Gastroesophageal sphincter (tissue), 4 donors: ENCODE measurements at regions not wholly inside any gene's neighbourhood (a gene's known extent, or its start where the extent isn't known, plus 50 kb on each side); places are given as distances from the start of the nearest gene placed in this dataset.

Experiments
- ATAC-seq: fragments of 150-250 bp; one replicate; pipeline ENCODE4 v1.9.1; 2016; ENCODE audit warnings: mild to moderate bottlenecking, moderate library complexity
- H3K27ac ChIP-seq, 4 donors: fragments of 200-600 bp; sonication (generic) in 3 of 4; 1 replicate in 3 of 4; 2 replicates in 1 of 4; pipeline ENCODE4 v1.5.1; 2016 to 2019
- H3K27me3 ChIP-seq: fragments of 200-600 bp; sonication (generic); one replicate; pipeline ENCODE4 v1.5.1; 2019
- H3K36me3 ChIP-seq, 2 donors: fragments of 200-600 bp; sonication (generic); one replicate each; pipeline ENCODE4 v1.5.1; 2019; ENCODE audit warnings: control low read depth in 1 of 2
- H3K4me1 ChIP-seq, 3 donors: fragments of 200-600 bp; sonication (generic); 1 replicate in 2 of 3; 2 replicates in 1 of 3; pipeline ENCODE4 v1.5.1; 2016 to 2019; ENCODE audit warnings: control low read depth in 2 of 3
- H3K4me3 ChIP-seq, 2 donors: fragments of 200-600 bp; sonication (generic); one replicate each; pipeline ENCODE4 v1.5.1; 2019; ENCODE audit warnings: mild to moderate bottlenecking in 1 of 2, moderate library complexity in 1 of 2
- H3K9me3 ChIP-seq, 3 donors: fragments of 200-600 bp; sonication (generic); one replicate each; pipeline ENCODE4 v1.5.1; 2017 to 2019; ENCODE audit warnings: control low read depth in 2 of 3
- EP300 ChIP-seq: sonication (generic); formaldehyde crosslinking; IDR thresholded peaks from one replicate; pipeline ENCODE4 v1.6.1; 2017; ENCODE audit warnings: antibody characterized with exemption, mild to moderate bottlenecking
- POLR2A ChIP-seq, 2 donors: fragments of 450-650 bp; IDR thresholded peaks; one replicate each; pipeline ENCODE4 v1.6.1; 2017; ENCODE audit warnings: antibody characterized with exemption in 2 of 2, mild to moderate bottlenecking in 2 of 2, moderate library complexity in 1 of 2
- POLR2AphosphoS5 ChIP-seq: sonication (generic); formaldehyde crosslinking; IDR thresholded peaks from one replicate; pipeline ENCODE4 v1.6.1; 2017; ENCODE audit warnings: antibody characterized with exemption
- WGBS, 2 donors: methylation state at CpG; one replicate each; pipeline ENCODE4 v1.1.5; 2018; ENCODE audit warnings: low coverage in 1 of 2; 5-methylcytosine and 5-hydroxymethylcytosine counted together
- TF ChIP-seq, protein P1 (sequence below), 4 experiments: fragments of 200-600 bp in 2 of 4; fragments of 450-650 bp in 2 of 4; sonication (generic) in 1 of 4; IDR thresholded peaks; one replicate each; pipeline ENCODE4 v1.5.1; 2017 to 2019; ENCODE audit warnings: antibody characterized with exemption in 4 of 4, mild to moderate bottlenecking in 2 of 4, moderate library complexity in 2 of 4

DNA sequence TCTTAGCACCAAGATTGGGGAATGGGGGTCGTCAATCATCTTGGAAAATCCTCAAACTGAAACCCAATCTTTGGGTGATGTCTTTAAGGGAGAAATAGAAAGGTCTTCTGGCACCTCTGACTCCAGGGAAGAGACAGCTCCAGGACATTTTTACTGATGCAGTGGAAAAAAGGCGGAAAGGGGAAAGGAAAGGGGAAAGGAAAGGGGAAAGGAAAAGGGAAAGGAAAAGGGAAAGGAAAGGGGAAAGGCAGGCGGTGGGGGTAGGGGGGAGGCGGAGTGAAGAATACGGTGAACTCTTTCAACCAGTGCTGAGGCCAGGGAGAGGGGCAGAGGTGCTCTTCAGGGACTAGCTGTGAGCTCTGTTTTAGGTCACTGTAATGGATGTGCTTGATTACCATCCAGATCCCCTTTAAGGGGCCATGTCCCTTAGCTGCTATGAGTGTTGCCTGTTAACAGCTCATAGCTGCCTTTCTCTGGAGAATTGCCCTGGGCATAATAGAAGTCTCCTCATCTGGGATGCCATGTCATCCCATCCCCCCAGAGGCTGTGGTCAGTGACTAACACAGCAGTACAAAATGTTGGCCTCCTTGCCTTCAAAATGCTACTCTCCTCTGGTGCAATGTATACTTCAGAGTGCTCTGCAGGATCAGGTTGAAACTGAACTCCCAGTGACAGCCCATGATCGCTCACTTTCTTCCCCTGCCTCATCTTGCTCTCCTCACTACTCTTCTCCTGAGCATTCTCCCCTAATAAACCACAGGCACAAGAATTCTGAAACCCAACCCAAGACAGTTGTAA is 92.4 kb upstream of the AP1S2 start:
- Histone ChIP-seq H3K4me1 (no peaks in the 10 kb centered on the region), H3K27me3 (no peaks in the 10 kb centered on the region), H3K4me3 (no peak overlapping the region), H3K36me3 (no peaks in the 10 kb centered on the region), H3K9me3 (no peaks in the 10 kb centered on the region), H3K27ac (no peak overlapping the region)
- no peak for TF ChIP-seq POLR2A (IDR thresholded peaks at IDR 0.05)
- no peak for TF ChIP-seq EP300
- TF ChIP-seq, protein P1, sequence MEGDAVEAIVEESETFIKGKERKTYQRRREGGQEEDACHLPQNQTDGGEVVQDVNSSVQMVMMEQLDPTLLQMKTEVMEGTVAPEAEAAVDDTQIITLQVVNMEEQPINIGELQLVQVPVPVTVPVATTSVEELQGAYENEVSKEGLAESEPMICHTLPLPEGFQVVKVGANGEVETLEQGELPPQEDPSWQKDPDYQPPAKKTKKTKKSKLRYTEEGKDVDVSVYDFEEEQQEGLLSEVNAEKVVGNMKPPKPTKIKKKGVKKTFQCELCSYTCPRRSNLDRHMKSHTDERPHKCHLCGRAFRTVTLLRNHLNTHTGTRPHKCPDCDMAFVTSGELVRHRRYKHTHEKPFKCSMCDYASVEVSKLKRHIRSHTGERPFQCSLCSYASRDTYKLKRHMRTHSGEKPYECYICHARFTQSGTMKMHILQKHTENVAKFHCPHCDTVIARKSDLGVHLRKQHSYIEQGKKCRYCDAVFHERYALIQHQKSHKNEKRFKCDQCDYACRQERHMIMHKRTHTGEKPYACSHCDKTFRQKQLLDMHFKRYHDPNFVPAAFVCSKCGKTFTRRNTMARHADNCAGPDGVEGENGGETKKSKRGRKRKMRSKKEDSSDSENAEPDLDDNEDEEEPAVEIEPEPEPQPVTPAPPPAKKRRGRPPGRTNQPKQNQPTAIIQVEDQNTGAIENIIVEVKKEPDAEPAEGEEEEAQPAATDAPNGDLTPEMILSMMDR (IDR thresholded peaks at IDR 0.05): no peak
- no peak for TF ChIP-seq POLR2AphosphoS5
- whole genome bisulfite sequencing, 2 donors: 60 to 80% methylated on average over 4 to 5 of the region's 6 CpGs
- no peak for ATAC-seq

DNA sequence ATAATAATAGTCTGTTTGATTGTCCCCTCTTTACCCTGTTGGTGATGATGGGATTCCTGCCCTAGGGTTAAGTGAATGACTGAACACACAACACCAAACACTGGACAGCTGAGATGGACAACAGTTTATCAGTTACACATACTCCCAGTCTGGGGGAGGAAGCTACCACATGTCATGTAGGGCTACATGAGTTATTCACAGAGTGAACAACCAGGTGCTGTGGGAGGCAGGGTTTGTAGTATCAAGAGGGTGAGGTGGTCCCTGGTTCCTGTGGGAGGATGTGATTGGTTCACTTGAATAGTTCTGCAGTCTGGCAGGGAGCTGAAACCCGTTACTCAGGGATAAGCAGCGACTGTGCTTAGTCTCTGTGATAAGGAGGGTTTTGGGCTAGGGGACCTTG is 88.8 kb upstream of the AP1S2 start:
- H3K4me1 ChIP-seq: no peaks in the 10 kb centered on the region
- no peaks in the 10 kb centered on the region for H3K9me3 ChIP-seq
- WGBS, 2 donors: 80% methylated on average over 2 of the region's 2 CpGs; no CpG with 5 or more reads in 1 of the 2 donors
- ATAC-seq: no peak
- TF ChIP-seq, protein P1 (IDR thresholded peaks at IDR 0.05): no peak
- no peaks in the 10 kb centered on the region for H3K27me3 ChIP-seq
- H3K36me3 ChIP-seq: no peaks in the 10 kb centered on the region
- H3K27ac ChIP-seq: no peak overlapping the region
- no peak overlapping the region for H3K4me3 ChIP-seq

DNA sequence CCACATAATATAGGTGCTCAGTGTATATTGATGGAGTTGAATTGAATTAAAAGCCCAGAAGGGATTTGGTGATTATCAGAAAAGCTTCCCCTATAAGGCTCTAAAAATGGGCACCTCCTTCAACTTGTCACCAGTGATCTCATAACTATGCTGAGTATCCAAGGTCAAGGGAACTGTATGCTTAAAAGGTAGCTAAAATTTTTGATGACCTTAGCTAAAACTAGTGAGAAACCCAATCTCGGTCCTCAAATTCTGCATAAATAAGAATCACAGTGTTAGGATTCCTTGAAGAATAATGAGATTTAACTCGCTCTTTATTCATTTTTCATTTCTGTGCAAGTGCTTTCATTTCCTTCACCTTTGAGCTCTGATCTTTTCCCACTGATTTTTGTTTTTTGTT is 87.7 kb upstream of the AP1S2 start:
- H3K27ac ChIP-seq: no peak overlapping the region
- H3K36me3 ChIP-seq: no peaks in the 10 kb centered on the region
- no peak for ATAC-seq
- H3K27me3 ChIP-seq: no peaks in the 10 kb centered on the region
- no peaks in the 10 kb centered on the region for H3K4me1 ChIP-seq
- 78 to 100% methylated on average over 2 of the region's 2 CpGs for WGBS, 2 donors
- no peak for TF ChIP-seq POLR2AphosphoS5
- no peaks in the 10 kb centered on the region for H3K9me3 ChIP-seq
- no peak overlapping the region for H3K4me3 ChIP-seq

DNA sequence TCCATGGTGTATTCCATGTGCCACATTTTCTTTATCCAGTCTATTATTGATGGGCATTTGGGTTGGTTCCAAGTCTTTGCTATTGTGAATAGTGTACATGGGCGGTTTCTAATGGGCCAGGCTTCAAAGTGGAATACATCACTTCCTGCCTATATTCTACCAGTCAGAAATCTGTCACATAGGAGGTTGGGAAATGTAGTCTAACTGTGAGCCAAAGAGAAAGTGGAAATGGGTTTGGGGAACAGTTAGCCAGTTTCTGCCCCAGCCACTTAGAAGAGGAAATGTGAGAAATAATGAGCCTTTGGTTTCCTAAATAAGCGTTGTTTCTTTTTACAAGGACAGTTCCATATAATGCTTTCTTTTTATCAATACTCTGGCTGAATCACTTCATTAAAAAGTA is 85.1 kb upstream of the AP1S2 start:
- Histone ChIP-seq H3K27ac (no peak overlapping the region), H3K4me1 (no peaks in the 10 kb centered on the region), H3K9me3 (no peaks in the 10 kb centered on the region), H3K4me3 (no peak overlapping the region), H3K27me3 (no peaks in the 10 kb centered on the region), H3K36me3 (no peaks in the 10 kb centered on the region)
- no peak for ATAC-seq
- WGBS, 2 donors: 67 to 83% methylated on average over 1 to 2 of the region's 2 CpGs
- no peak for TF ChIP-seq POLR2AphosphoS5
- no peak for TF ChIP-seq POLR2A (IDR thresholded peaks at IDR 0.05)
- TF ChIP-seq, protein P1 (IDR thresholded peaks at IDR 0.05): no peak
- no peak for TF ChIP-seq EP300

DNA sequence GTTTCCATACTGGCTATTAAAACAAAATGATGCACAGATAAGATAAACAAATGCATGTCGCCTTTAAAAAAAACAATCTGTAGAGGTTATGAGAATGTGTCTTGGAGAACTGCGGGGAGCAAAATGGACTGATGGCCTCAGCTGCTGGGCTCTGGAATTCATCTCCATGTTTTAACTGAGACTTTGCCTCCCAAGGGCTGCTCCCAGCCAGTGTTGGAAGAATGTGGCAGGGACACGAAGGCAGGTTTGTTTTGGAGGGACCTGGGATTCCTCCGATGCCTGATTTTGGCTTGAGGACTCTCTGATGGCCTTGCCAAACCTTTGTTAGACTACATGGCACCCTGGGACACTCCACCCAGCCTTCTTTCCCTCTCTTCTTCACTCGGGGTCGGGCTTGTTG is 83.5 kb upstream of the AP1S2 start:
- TF ChIP-seq POLR2A (IDR thresholded peaks at IDR 0.05): no peak
- TF ChIP-seq, protein P1 (IDR thresholded peaks at IDR 0.05): no peak
- TF ChIP-seq EP300: no peak
- no peak for TF ChIP-seq POLR2AphosphoS5
- 70 to 88% methylated on average over 5 to 6 of the region's 6 CpGs for WGBS, 2 donors

More for the DNA sequence above, 83.5 kb upstream of the AP1S2 start:
- Histone ChIP-seq H3K27me3 (no peaks in the 10 kb centered on the region), H3K4me1 (no peaks in the 10 kb centered on the region), H3K27ac (no peak overlapping the region), H3K9me3 (no peaks in the 10 kb centered on the region), H3K4me3 (no peak overlapping the region), H3K36me3 (no peaks in the 10 kb centered on the region)
- ATAC-seq: no peak
